Hematopoietic multipotent progenitor cell treated with erythropoietin and hydrocortisone succinate and interleukin-3 and kit ligand, for 6 days (in vitro differentiated cells): ENCODE measurements at regions not wholly inside any gene's neighbourhood (a gene's known extent, or its start where the extent isn't known, plus 50 kb on each side); places are given as distances from the start of the nearest gene placed in this dataset.

Experiments
- DNase-seq: peaks from one replicate; pipeline ENCODE4 v3.0.0-alpha.2; 2015

DNA sequence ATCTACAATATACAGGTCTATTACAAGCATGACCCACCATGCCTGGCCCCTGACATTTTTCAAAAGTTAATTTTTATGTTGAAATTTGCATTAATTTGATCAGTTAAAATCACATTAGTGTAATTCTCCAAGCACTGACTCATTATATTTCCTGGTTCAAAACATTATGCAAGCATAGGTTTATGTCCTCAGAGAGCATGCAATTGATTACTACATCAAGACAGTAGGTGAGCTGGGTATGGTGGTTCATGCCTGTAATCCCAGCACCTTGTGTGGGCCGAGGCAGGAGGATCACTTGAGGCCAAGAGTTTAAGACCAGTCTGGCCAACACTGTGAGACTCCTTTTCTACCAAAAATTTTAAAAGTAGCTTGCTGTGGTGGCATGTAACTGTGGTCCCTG is 248.8 kb upstream of the KLHL1 start:
- no peak for DNase-seq

DNA sequence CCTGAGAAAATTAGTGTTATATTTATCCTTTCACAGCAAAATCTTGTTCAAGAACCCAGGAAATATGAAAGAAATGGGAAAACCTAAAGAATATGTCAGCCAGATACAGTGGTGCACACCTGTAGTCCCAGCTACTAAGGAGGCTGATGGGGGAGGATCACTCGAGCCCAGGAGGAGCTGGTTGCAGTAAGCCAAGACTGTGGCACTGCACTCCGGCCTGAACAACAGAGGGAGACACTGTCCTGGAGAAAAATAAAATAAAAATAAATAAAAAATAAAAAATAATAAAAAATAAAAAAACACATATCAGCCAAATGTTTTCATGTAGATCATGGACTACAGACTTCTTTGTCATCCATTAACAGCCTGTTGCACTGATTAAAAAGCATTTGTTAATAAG is 244.8 kb upstream of the KLHL1 start:
- DNase-seq: no peak

DNA sequence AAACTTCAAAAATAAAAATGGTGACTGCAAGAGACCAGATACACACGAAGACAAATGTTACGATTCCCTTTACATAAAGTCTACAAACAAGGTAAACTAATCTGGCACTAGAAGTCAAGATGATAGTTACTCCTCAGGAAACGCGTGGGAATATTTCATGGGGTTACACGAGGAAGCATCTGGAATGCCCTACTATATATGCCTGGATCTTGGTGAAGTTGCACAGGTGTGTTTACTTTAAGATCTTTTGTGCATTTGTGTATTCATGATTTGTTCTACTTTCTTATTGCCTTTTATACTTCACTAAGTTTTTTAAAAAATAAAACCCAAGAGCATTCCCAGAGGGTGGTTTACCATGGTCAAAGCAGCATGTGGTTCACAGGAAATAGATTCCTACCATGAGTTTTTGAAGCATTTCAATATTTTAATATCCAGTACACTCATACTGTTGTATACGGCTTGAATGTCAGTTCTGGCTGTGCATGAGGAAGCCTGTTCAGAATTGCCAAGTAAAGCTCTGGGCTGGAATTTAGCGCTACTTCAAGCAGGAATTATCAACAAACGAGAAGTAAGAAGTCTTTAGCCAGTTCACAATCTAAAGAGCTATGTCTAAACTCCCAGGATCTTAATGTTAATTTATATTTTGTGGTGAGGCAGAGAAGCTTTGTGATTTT is 239.8 kb upstream of the KLHL1 start:
- DNase-seq: no peak

DNA sequence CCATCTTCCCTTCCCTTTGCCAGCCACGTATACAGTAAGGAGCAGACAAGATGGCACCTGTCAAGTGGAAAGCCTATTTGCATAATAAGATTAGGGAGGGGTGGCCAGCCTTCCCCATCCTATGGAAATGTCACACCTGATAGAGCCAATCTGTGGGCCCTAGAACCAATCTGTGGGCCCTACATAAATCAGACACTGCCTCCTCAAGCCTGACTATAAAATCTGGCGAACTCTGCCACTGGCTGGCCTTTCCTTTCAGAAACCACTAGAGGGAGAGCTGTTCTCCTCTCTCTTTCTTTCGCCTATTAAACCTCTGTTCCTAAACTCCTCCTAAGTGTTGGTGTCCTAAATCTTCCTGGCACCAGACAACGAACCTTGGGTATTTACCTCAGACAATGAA is 231.5 kb upstream of the KLHL1 start:
- DNase-seq: peak; percentile 38

DNA sequence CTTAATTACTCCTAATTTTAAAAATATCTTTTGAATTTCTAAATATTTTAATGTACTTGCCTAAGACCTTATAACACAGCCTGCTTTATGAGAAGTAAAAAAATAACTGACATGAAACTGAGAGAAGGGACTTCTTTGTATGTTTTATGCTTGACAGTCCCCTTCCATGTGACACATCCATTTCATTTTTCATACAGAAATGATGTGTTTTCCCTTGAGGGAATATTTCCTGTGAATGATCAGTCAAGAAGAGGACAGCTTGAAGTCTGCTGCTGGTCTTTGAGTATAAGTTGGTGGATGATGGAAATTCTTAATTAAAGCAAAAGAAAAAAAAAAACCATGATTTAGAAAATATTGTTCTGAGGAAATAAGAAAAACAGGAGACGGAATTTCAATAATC is 230.4 kb upstream of the KLHL1 start:
- DNase-seq: no peak

DNA sequence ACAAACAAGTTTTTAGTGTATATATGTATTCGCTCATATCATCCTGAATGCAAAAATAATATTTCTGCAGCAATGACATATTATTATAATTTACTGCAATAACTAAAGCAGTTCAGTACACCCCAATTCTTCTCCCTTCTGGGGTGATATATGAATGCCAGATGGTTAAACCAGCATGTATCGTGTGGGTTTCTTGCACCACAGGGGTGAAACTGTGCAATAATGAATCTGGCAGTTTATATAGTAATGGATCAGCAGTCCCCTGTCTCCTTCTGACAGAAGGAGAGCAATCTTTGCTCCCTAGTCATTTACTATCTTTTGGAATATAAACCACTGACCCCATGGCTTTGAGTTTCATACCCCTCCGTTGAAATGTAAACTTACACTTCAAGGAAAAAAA is 228.6 kb upstream of the KLHL1 start:
- no peak for DNase-seq

DNA sequence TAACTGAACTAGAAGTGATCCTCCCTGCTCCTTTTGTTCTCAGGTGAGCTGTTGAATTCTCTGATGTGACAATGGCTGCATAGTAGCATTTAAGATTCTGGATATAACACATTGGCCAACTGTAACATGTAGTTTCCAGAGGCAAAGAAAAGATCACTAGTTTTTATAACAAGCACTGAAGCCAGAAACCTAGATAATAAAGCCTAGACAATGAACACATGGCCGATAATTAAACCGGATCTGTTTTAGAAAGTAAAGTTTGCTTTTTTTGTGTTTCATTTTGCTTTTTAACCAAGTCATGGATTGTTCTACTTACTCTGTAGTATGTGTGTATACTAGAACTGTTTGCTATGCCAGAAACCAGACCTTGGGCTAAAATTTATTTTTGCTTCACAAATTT is 225.5 kb upstream of the KLHL1 start:
- DNase-seq: no peak

DNA sequence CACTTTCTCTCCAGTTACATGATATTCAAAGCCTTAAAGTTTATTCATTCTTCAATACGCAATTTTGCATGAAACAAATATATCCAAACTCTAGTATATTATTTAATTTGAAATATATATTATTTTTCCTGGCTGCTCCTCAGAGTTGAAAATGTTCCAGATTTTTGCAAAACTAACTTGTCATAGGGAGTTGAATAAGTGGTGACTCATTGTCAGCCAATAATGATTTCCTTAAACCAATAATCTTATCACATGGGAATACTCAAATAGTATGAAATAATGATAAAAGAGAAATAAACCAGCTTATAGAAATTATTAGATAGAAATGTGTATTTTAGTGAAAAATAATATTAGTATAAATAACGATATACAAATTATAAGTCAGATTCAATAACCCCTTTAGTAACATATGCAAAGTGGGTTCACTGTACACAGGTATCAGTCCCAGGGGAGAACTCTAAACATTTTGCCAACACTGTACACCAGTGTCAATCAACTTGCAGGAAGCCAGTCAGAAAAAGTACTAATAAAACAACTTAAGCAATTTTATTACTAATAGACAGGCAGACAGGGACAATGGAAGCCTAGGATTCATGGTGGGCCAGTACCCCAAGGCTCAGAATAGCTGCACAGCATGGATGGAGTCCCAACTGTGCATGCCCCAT is 222.6 kb upstream of the KLHL1 start:
- no peak for DNase-seq

DNA sequence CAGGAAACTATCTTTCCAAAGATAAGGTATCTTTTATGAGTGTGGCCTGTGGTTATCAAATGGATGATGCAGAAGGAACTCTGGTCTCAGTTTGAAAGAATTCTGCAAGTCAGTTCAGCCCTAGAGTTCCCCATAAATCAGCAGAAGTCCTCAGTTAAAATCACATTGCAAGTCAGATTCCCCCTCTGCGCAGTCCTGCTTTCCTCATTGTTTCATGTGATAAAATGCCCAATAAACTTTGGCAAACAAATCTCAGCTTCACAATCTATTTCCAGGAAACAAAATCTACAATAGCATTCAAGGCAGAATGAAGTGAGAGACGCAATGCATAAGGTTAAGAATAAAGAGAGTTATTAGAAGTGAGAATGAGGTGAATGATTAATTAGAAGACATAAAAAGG is 216.3 kb upstream of the KLHL1 start:
- no peak for DNase-seq

DNA sequence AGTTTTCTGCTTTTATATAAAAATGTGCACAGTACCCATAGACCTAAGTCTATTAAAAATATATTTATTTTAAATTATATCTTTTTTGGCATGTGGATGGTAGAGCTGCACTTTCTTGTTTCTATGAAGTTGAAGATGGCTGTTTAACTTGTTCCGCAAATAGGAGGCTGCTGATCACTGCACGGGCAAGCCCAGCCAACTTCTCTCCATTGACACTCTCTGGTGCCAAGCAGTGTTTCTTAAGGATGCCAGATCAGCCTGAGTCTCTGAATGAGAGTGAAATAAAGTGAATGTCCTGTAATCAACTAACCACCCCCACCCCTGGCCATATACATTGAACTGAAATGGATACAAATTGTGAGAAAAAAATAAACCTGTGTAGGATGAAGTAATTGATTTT is 202.9 kb upstream of the KLHL1 start:
- DNase-seq: no peak

DNA sequence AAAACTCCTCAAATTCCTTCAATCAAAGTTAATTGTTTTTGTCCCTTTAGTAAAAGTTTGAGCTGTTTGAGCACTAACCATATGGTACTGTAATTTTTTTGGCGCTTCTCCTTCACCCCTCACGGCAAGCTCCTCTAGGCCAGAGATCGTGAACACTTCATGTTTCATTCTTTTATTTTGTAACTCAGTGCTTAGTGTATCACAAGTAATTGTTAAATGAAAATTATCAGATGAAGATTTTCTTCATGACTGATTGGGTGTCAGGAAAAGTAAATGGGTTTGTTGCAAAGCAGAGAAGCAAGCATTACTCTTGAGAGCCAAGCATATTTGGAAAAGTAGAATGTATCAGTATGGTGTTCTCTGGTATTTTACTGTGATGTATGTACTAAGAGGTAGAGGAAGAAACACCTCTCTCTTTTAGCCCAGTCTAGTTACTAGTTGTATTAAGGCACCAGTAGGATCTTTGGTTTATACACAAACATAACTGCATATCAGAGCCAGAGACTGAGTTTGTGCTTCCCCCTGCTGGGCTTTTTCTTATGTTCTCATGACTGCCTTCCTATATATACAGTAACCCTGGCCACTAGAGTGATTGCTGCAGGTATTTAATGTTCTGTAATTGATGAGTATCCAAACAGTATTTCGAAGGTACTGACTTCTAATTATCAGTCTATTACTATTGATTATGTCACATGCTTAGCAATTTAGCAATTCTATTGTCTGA is 202.3 kb upstream of the KLHL1 start:
- peak; percentile 36 for DNase-seq

DNA sequence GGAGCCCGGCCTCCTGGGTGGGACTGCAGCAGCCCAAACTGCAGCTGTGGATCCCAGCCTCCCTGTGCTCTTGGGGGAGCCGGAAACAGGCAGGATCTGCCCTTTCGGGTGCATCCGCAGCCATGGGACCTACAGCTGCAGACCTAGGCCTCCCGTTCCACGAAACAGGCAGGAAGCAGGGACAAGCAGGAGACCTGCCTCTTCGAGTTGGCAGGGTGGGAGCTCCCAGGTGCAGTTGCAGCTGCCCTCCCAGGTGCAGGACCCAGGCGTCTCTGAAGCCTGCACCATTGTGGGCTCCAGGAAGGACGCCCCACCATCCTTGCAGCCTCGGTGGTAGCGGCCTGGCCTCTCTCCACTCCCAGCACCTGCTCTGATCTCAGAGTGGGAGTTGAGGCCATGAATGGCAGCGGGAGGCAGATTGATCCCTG is 189.0 kb upstream of the KLHL1 start:
- no peak for DNase-seq

DNA sequence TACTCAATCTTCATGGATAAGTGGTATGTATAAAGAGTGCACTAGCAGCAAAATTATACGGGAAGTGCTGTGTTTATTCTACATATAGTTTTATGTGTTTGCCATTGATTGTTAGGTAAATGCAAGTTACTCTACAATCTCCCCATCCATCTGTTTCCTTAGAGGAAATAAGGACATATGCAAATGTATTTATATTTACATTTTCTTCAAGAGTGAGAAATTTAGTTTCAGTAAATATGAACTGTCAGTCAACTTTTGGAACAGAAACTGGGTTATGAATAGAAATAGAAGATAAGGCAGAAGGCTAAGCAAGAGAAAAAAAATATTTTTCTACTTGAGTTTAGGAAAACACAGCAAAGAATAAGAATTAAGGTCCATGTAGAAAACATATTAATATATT is 176.1 kb upstream of the KLHL1 start:
- DNase-seq: no peak

DNA sequence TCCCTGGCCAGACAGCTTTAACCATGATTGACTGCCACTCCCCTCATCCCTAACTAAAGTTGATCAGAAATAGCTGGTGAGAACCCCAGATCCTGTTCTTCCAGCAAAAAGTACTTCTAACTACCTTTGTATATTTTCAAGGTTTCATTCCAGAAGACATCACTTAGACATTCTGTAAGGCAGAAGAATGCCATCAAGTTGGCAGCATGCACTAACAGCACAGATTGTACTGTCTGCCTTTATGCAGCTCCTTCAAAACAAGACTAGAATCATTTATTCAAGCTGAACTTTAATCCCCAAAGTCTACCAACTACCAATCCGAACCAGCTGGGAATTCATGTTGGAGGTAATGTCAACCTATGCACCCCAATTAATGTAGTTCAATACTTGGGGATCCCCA is 167.6 kb upstream of the KLHL1 start:
- no peak for DNase-seq

DNA sequence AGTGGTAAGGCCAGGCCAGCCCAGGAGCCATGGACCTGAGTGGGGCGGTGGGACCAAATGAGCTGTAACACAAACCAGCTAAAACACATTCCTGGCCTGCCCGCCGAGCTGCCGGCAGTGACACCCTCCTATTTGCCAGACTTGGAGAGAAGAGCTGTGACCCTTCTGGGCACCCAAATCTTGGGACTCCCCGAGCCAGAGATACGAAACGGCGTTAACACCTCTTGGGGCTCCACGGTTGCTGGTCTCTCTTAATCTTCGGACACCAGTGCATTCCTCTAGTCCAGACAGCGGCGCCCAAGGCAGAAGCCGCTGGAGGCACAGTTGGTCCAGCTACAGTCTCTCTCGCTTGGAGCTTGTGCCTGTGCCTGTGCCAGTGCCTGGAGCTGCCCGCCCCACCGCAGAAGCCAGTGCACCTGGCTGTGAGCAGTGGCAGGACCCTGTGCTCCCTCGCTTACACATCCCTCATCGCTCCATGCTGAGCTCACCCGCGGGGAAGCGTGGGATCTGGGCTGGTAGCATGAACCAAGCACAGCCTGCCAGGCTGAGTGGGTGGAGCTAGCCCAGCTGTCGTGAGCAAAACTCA is 147.2 kb upstream of the KLHL1 start:
- DNase-seq: no peak

DNA sequence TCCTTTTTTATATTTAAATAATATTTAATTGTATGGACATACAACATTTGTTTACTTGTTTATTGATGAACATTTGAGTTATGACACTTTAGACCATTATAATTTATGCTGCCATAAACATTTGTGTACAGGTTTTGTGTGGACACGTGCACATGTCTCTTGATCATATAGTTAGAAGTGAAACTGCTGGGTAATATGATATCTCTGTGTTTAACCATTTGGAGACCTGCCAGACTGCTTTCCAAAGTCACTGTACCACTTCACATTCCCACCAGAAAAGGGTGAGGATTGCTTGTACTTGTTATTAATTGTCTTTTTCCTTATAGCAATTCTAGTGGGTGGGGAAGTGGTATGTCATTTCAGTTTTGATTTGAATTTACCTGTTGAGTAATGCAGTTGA is 145.6 kb upstream of the KLHL1 start:
- no peak for DNase-seq

DNA sequence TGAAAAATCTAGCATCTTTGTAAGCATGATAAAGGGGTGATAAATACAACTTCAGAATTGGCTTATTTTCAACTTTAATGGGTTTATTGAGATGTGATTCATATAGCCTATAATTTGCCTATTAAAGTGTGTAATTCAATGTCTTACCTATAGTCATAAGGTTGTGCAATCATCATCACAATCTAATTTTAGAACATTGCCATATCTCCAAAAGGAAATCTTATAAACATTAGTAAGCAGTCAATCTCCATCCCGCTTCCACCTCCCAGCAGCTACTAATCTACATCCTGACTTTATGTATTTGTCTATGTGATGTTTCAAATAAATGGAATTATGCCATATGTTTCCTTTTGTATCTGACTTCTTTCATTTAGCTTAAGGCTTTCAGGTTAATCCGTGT is 145.2 kb upstream of the KLHL1 start:
- no peak for DNase-seq

DNA sequence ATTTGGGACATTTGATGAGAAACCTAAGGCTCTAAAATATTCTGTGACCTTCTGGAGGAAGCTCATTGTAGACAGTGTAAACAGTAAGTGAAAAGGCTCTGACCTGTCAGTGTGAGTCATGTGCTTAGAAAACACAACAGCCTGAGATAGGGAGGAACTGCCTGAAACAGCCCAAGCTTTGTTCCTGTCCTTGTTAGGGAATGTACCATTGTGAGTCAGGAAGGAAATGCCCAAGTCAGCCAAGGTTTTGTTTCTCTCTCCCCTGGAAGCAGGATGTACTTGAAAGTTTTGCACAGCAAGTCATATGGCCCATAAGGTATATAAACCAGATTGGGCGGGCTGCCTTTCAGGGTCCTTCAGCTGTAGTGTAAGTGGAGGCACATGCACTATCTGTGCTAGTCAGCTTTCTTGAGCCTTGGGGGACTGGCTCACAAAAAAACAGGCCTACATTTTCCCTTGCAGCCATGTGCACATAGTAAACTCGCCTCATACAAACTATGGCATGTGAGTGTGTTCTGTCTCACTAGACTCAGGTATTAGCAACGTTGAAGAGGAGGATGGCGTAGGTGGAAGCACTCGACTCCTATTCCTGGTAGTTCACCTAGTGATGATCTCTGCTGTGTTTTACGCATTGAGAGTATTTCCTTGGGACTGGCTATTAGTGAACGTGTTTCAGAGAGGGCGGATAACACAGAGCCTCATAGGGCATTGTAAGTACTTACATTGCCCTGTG is 141.2 kb upstream of the KLHL1 start:
- DNase-seq: no peak

DNA sequence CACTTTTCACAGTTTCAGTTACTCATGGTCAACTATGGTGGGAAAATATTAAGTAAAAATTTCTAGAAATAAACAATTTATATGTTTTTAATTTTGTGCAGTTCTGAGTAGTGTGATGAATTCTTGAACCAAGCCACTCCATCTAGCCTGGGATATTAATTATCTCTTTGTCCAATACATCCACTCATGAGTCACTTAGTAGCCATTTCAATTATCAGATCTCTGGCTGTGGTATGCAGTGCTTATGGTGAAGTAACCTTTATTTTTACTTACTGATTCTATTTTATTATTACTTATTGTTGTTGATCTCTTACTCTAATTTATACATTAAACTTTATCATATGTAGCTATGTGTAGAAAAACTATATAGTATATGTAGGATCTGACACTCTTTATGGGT is 128.9 kb upstream of the KLHL1 start:
- DNase-seq: no peak

DNA sequence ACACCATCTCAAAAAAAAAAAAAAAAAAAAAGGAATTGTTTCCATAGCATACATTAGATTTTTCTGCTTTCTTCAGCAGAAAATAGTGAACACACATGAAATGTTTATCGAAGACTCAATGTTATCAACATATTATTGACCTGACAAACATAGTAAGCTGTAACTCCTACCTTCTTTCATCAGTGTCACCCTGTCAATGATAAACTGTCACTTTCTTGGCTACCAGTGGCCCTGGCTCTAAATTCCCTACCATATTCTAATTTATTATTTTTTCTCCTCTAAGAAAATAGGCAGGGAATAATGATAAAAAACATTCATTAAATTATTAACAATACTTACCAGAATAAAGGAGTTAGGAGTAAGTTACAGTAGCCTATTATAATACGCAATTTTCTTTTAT is 127.3 kb upstream of the KLHL1 start:
- no peak for DNase-seq

DNA sequence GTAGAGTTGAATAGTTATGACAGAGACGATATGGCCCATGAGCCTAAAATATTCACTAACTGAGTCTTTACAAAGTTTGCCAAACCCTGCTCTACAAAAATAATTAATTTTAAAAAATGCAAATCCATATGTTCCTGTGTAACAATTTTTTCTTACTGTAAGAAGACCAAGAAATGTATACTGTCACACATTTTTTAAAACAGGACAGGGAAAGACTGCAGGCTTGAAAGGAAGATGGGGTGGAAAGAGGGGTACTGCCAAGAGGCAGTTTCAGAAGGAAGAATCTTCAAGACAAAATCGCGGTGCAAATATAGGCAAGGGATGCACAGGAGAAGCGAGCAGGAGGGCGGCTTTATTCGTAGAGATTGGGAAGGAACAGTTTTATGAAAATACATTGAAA is 115.7 kb upstream of the KLHL1 start:
- no peak for DNase-seq

DNA sequence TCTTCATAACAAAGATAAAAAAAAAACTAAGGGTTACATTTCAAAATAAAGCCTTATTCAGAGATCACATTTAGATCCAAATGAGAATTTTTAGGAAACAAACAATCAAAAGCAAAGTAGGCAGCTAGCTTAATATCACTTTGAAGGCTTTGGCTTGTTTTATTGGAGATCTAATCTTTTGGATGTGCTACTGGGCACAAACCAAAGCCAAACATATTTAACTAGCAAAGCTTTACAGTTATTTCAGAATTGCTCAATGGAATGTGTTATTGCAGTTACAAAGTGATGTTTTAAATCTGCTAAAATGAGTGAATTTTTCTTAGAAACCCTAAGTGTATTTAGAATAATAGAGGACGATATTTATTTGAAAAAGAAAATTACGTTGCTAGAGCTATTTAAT is 114.7 kb upstream of the KLHL1 start:
- no peak for DNase-seq

DNA sequence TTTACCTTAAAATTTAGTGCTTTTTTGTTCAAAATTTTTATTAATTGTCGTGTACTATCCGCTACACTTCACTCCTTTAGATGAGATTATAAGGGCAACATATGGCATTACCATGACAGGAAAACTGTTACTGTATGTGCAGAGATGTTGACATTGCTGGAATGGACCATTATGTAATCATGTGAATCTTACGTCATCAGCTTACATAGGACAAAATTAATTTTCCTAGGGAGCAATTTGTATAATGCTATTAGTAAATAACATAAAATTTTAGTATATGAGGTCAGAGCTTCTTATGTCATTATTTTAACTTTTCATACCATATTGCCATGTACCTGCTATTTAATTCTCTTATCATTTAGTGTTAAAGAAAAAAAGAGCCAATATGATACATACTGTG is 110.4 kb upstream of the KLHL1 start:
- DNase-seq: no peak
